ENCODE measurements at regions not wholly inside any gene's neighbourhood (a gene's known extent, or its start where the extent isn't known, plus 50 kb on each side); places are given as distances from the start of the nearest gene placed in this dataset.

GRCh38 chr7:26551740-26552139 lies 260.1 kb downstream of the SNX10 start:
- no peak for DNase-seq (ENCODE audit: low read depth, low spot score)
- no peak overlapping the region for H3K27ac ChIP-seq (ENCODE audit: control insufficient read depth, insufficient read depth)
- BruUV-seq (replicated peaks), result no TSS peak
- H3K4me3 ChIP-seq, result no peak overlapping the region
- H4K20me1 ChIP-seq (ENCODE audit: control insufficient read depth, insufficient read depth), result no peaks in the 10 kb centered on the region
- H3K9me3 ChIP-seq (replicated peaks; ENCODE audit: control insufficient read depth, insufficient read depth, low read length), result no peaks in the 10 kb centered on the region
- no peak for ATAC-seq
- 53% methylated on average over 9 of the region's 9 CpGs for WGBS (ENCODE audit: insufficient coverage, insufficient replicate concordance, low lambda C conversion rate, missing lambda C conversion rate)
- H3K27me3 ChIP-seq (replicated peaks in 1 of 2; ENCODE audit: control insufficient read depth in 2 of 2, insufficient read depth in 2 of 2, low read length in 1 of 2), result peaks cover 3 to 8% of the 10 kb centered on the region in 2 experiments; a peak in 3 of 4 replicates
- no peak overlapping the region for H2AFZ ChIP-seq (ENCODE audit: control insufficient read depth, low read depth, low read length)
- no peak for FAIRE-seq
- in situ Hi-C loops (cut with MboI) (no loop called here), intact Hi-C loops (cut with micrococcal nuclease; ENCODE audit: unreplicated experiment) (no loop called here)
- H3K36me3 ChIP-seq (ENCODE audit: control insufficient read depth in 2 of 2, insufficient read depth in 2 of 2, low read length in 1 of 2), result no peaks in the 10 kb centered on the region
- ChIA-PET CTCF (no interaction called here), POLR2A (no interaction called here), RAD21 (ENCODE audit: unreplicated experiment) (no interaction called here), SMC1A (ENCODE audit: uncharacterized antibody, unreplicated experiment) (no interaction called here)
- no peak overlapping the region for H3K9ac ChIP-seq (ENCODE audit: control insufficient read depth, insufficient read depth, low read length)
- no peak overlapping the region for H3K4me2 ChIP-seq (ENCODE audit: control insufficient read depth, insufficient read depth)
- TF ChIP-seq YBX1 (IDR thresholded peaks at IDR 0.05) (no peak), CHD2 (IDR thresholded peaks at IDR 0.05; ENCODE audit: borderline replicate concordance, low read depth, low read length) (no peak), RAD51 (IDR thresholded peaks at IDR 0.05) (no peak), CHD1 (IDR thresholded peaks at IDR 0.05; ENCODE audit: low read depth, low read length) (no peak), SREBF2 (IDR thresholded peaks at IDR 0.05; ENCODE audit: low read length) (no peak), RUNX3 (IDR thresholded peaks at IDR 0.05; ENCODE audit: low read length) (no peak), IRF4 (IDR thresholded peaks at IDR 0.05; ENCODE audit: low read depth, low read length) (no peak)
- no peaks in the 10 kb centered on the region for H3K4me1 ChIP-seq (ENCODE audit: control insufficient read depth, insufficient read depth, low read length)
- no peaks in the 10 kb centered on the region for H3K79me2 ChIP-seq (ENCODE audit: control insufficient read depth, insufficient read depth, low read length)

- FAIRE-seq (no peak), DNase-seq (ENCODE audit: low read depth, low spot score) (no peak), ATAC-seq (no peak)
- Histone ChIP-seq H3K4me2 (ENCODE audit: control insufficient read depth, insufficient read depth) (no peak overlapping the region), H3K9me3 (replicated peaks; ENCODE audit: control insufficient read depth, insufficient read depth, low read length) (no peaks in the 10 kb centered on the region), H3K27me3 (replicated peaks in 1 of 2; ENCODE audit: control insufficient read depth in 2 of 2, insufficient read depth in 2 of 2, low read length in 1 of 2) (peaks cover 3 to 8% of the 10 kb centered on the region in 2 experiments; a peak in 3 of 4 replicates), H2AFZ (ENCODE audit: control insufficient read depth, low read depth, low read length) (no peak overlapping the region), H3K4me1 (ENCODE audit: control insufficient read depth, insufficient read depth, low read length) (no peaks in the 10 kb centered on the region), H3K9ac (ENCODE audit: control insufficient read depth, insufficient read depth, low read length) (no peak overlapping the region), H4K20me1 (ENCODE audit: control insufficient read depth, insufficient read depth) (no peaks in the 10 kb centered on the region), H3K36me3 (ENCODE audit: control insufficient read depth in 2 of 2, insufficient read depth in 2 of 2, low read length in 1 of 2) (no peaks in the 10 kb centered on the region), H3K4me3 (no peak overlapping the region), H3K27ac (ENCODE audit: control insufficient read depth, insufficient read depth) (no peak overlapping the region), H3K79me2 (ENCODE audit: control insufficient read depth, insufficient read depth, low read length) (no peaks in the 10 kb centered on the region)
- ChIA-PET POLR2A (no interaction called here), SMC1A (ENCODE audit: uncharacterized antibody, unreplicated experiment) (interaction anchor here (0.6 kb wide), 1 partner anchor 170 kb away, joined by 3 read pairs; no protein-coding TSS in a partner anchor), CTCF (no interaction called here), RAD21 (ENCODE audit: unreplicated experiment) (no interaction called here)
- intact Hi-C loops (cut with micrococcal nuclease; ENCODE audit: unreplicated experiment), result no loop called here
- in situ Hi-C loops (cut with MboI), result no loop called here
- 50% methylated on average over 2 of the region's 2 CpGs for WGBS (ENCODE audit: insufficient coverage, insufficient replicate concordance, low lambda C conversion rate, missing lambda C conversion rate)
- BruUV-seq (replicated peaks), result no TSS peak
- TF ChIP-seq SMC3 (IDR thresholded peaks at IDR 0.05; ENCODE audit: borderline replicate concordance, low read length) (no peak), SIX5 (IDR thresholded peaks at IDR 0.05; ENCODE audit: low read depth, low read length, severe bottlenecking) (no peak), REST (IDR thresholded peaks at IDR 0.05; ENCODE audit: low read depth, low read length) (no peak), STAT3 (IDR thresholded peaks at IDR 0.05; ENCODE audit: low read depth, low read length) (no peak), SP1 (IDR thresholded peaks at IDR 0.05; ENCODE audit: low read depth, low read length) (no peak)
- TF ChIP-seq, protein P1, sequence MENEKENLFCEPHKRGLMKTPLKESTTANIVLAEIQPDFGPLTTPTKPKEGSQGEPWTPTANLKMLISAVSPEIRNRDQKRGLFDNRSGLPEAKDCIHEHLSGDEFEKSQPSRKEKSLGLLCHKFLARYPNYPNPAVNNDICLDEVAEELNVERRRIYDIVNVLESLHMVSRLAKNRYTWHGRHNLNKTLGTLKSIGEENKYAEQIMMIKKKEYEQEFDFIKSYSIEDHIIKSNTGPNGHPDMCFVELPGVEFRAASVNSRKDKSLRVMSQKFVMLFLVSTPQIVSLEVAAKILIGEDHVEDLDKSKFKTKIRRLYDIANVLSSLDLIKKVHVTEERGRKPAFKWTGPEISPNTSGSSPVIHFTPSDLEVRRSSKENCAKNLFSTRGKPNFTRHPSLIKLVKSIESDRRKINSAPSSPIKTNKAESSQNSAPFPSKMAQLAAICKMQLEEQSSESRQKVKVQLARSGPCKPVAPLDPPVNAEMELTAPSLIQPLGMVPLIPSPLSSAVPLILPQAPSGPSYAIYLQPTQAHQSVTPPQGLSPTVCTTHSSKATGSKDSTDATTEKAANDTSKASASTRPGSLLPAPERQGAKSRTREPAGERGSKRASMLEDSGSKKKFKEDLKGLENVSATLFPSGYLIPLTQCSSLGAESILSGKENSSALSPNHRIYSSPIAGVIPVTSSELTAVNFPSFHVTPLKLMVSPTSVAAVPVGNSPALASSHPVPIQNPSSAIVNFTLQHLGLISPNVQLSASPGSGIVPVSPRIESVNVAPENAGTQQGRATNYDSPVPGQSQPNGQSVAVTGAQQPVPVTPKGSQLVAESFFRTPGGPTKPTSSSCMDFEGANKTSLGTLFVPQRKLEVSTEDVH (IDR thresholded peaks at IDR 0.05; ENCODE audit: low read depth, partially characterized antibody), result no peak
Measured at GRCh38 chr7:26553128-26553527, 261.5 kb downstream of the SNX10 start.

Measured in GM12878 (cell line).